HG02970 (cell line): ENCODE measurements at regions not wholly inside any gene's neighbourhood (a gene's known extent, or its start where the extent isn't known, plus 50 kb on each side); places are given as distances from the start of the nearest gene placed in this dataset.
"Not testable (repeated sequence)": the region's sequence is repeated elsewhere in the genome, so short reads cannot be mapped to it uniquely, and the experiment has no call there.

Experiments used
- ATAC-seq: cut with Tn5 transposase; IDR thresholded peaks from one replicate; pipeline ENCODE4 v1.9.1; 2021; ENCODE audit warnings: mild to moderate bottlenecking, moderate library complexity, moderate number of reproducible peaks; ENCODE audit not compliant: unreplicated experiment, low FRiP score

GRCh38 chr13:58463841-58464240 is 832.3 kb downstream of the PCDH17 start:
- ATAC-seq, result no peak

- no peak for ATAC-seq
Measured at GRCh38 chr13:58467176-58467575, 835.6 kb downstream of the PCDH17 start.

- no peak for ATAC-seq
Measured at GRCh38 chr13:58472483-58472882, 840.9 kb downstream of the PCDH17 start.

- no peak for ATAC-seq
Measured at GRCh38 chr13:58474581-58474980, 843.0 kb downstream of the PCDH17 start.

GRCh38 chr13:58476206-58476918 is 844.8 kb downstream of the PCDH17 start:
- ATAC-seq, result no peak

GRCh38 chr13:58478858-58479257 is 847.3 kb downstream of the PCDH17 start:
- ATAC-seq, result no peak

GRCh38 chr13:58480061-58480460 is 848.5 kb downstream of the PCDH17 start:
- no peak for ATAC-seq

- no peak for ATAC-seq
Measured at GRCh38 chr13:58488251-58488650, 856.7 kb downstream of the PCDH17 start.

- no peak for ATAC-seq
Measured at GRCh38 chr13:58495668-58496067, 864.1 kb downstream of the PCDH17 start.

- ATAC-seq, result no peak
Measured at GRCh38 chr13:58500938-58501337, 869.4 kb downstream of the PCDH17 start.

- not testable (repeated sequence) for ATAC-seq
Measured at GRCh38 chr13:58504202-58504700, 872.7 kb downstream of the PCDH17 start.

GRCh38 chr13:58505262-58505920 is 873.8 kb downstream of the PCDH17 start:
- not testable (repeated sequence) for ATAC-seq

- ATAC-seq, result no peak
Measured at GRCh38 chr13:58528351-58528750, 896.8 kb downstream of the PCDH17 start.

- ATAC-seq, result no peak
Measured at GRCh38 chr13:58531614-58532013, 900.1 kb downstream of the PCDH17 start.

GRCh38 chr13:58542530-58542929 is 911.0 kb downstream of the PCDH17 start:
- ATAC-seq, result no peak

- ATAC-seq, result no peak
Measured at GRCh38 chr13:58547419-58547818, 915.9 kb downstream of the PCDH17 start.

- no peak for ATAC-seq
Measured at GRCh38 chr13:58566176-58566575, 934.6 kb downstream of the PCDH17 start.

- no peak for ATAC-seq
Measured at GRCh38 chr13:58573743-58574142, 942.2 kb downstream of the PCDH17 start.

- no peak for ATAC-seq
Measured at GRCh38 chr13:58574791-58575190, 943.2 kb downstream of the PCDH17 start.

- no peak for ATAC-seq
Measured at GRCh38 chr13:58579468-58579867, 947.9 kb downstream of the PCDH17 start.

GRCh38 chr13:58583966-58584365 is 952.4 kb downstream of the PCDH17 start:
- no peak for ATAC-seq

- ATAC-seq, result no peak
Measured at GRCh38 chr13:58584610-58585009, 953.1 kb downstream of the PCDH17 start.
